D721Med (cell line): ENCODE measurements at regions not wholly inside any gene's neighbourhood (a gene's known extent, or its start where the extent isn't known, plus 50 kb on each side); places are given as distances from the start of the nearest gene placed in this dataset.

Source experiments
- DNase-seq: peaks from one replicate; pipeline ENCODE4 v3.0.0; 2011; ENCODE audit warnings: low spot score; ENCODE audit not compliant: insufficient read length
- FAIRE-seq: peaks from 2 replicates; lab custom pipeline; 2011; peaks lifted over from hg19 to GRCh38; lab: Jason Lieb, UNC
- TF ChIP-seq, protein P1 (sequence below): IDR thresholded peaks from 2 replicates; pipeline ENCODE4 v1.5.1; 2012; ENCODE audit warnings: mild to moderate bottlenecking, control low read depth; ENCODE audit not compliant: insufficient read depth; ENCODE audit errors: missing control alignments

DNA sequence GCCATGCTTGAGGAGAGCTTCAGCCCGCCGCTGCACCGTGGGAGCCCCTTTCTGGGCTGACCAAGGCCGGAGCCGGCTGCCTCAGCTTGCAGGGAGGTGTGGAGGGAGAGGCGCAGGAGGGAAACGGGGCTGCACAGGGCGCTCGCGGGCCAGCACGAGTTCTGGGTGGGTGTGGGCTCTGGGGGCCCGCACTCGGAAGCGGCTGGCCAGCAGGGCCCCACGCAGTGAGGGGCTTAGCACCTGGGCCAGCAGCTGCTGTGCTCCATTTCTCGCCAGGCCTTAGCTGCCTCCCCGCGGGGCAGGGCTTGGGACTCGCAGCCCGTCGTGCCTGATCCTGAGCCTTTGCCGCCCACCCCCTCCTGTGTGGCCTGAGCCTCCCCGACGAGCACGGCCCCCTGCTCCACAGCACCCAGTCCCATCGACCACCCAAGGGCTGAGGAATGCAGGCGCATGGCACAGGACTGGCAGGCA, 1554.0 kb downstream of the KCNT2 start:
- DNase-seq = no peak
- TF ChIP-seq, protein P1, sequence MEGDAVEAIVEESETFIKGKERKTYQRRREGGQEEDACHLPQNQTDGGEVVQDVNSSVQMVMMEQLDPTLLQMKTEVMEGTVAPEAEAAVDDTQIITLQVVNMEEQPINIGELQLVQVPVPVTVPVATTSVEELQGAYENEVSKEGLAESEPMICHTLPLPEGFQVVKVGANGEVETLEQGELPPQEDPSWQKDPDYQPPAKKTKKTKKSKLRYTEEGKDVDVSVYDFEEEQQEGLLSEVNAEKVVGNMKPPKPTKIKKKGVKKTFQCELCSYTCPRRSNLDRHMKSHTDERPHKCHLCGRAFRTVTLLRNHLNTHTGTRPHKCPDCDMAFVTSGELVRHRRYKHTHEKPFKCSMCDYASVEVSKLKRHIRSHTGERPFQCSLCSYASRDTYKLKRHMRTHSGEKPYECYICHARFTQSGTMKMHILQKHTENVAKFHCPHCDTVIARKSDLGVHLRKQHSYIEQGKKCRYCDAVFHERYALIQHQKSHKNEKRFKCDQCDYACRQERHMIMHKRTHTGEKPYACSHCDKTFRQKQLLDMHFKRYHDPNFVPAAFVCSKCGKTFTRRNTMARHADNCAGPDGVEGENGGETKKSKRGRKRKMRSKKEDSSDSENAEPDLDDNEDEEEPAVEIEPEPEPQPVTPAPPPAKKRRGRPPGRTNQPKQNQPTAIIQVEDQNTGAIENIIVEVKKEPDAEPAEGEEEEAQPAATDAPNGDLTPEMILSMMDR = no peak
- no peak for FAIRE-seq

- DNase-seq (no peak), FAIRE-seq (peak; percentile 84)
- TF ChIP-seq, protein P1 = no peak
Measured at GRCh38 chr1:195053478-195053877, 1554.8 kb downstream of the KCNT2 start.

DNA sequence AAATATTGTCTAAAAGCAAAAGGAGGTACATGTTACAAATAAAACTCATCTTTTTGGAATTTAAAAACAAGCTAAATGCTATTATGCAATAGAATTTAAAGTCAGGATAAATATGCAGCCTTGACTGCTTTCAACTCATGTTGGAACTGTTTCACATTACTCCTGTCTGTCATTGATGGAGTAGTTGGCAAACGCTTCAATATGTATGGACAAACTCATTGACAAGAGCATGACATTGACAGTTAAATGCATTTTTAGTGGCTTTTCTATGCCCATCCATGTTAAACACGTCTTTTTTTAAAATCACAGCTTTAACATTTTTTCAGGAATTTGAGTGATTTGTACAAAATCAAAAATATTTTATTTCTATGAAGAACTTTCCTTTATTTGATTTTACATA, 1560.5 kb downstream of the KCNT2 start:
- DNase-seq (no peak), FAIRE-seq (peak; percentile 71)
- TF ChIP-seq, protein P1 = no peak

DNA sequence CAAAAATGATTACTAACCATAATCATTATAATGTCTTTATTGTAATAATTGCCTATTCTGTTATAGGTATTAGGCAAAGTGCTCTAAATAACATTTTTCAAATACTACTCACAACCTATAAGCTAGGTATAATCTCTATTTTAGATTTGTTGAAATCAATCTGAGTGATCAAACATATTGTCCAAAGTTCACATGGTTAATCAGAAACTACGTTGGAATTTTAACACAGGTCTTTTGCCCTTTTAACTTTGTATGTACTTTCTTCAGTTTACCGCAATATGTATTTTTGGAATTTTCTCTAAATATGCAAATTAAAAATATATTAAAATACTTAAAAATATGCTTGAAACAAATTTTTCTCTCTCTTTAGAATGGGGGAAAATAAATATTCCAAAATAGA, 1563.2 kb downstream of the KCNT2 start:
- DNase-seq = no peak
- TF ChIP-seq, protein P1 = no peak
- FAIRE-seq = no peak

DNA sequence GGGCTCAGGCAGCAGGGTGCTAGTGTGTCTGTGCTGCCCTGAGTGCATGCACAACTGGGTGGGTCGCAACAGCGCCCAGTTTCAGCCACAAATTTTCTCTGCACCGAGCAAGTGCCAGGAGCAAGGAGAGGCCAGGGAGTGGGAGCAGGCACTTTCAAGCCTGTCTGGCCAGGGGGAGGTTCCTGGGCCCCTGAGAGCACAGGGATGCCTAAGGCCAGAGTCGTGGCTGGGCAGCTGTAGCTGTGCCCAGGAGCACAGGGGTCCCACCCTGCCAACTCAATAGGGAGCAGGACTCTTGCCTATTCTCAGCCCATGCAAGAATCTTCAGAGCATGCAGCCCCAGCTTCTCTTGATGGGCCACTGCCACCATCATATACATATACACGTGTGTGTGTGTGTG, 1577.4 kb downstream of the KCNT2 start:
- no peak for DNase-seq
- FAIRE-seq = no peak
- TF ChIP-seq, protein P1 = no peak

DNA sequence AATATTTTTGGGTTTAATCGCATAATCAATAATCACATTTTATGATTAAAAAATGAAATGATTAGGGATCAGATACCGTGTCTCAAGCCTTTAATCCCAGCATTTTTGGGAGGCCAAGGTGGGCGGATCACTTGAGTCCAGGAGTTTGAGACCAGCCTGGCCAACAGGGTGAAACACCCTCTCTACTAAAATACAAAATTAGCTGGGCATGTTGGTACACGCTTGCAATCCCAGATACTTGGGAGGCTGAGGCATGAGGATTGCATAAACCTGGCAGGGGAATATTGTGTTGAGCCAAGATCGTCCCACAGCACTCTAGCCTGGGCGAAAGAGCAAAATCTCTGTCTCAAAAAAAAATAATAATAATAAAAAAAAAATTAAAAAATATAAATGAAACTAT, 1581.4 kb downstream of the KCNT2 start:
- DNase-seq (no peak), FAIRE-seq (peak; percentile 25)
- TF ChIP-seq, protein P1 = no peak

DNA sequence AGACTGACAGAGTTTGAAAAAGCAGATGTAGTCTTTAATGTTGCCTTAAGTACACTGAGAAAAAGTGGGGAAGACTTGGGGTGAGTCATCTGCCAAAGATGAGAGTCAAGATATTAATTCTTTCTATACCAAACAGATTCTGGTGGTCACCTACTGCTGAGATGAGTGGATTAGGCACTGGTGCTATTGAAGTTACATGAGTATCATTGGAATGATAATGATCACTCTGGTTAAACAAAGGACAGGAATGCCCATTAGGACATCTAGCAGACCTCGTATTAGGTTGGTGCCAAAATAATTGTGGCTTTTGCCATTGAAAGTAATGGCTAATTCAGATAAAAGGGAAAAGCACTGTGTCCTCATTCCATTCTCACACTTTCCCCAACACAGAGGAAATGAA, 1588.9 kb downstream of the KCNT2 start:
- FAIRE-seq (no peak), DNase-seq (no peak)
- TF ChIP-seq, protein P1 = no peak
